GM12891 (cell line): ENCODE measurements at regions not wholly inside any gene's neighbourhood (a gene's known extent, or its start where the extent isn't known, plus 50 kb on each side); places are given as distances from the start of the nearest gene placed in this dataset.
"Not testable (repeated sequence)": the region's sequence is repeated elsewhere in the genome, so short reads cannot be mapped to it uniquely, and the experiment has no call there.

ENCODE experiments used
- DNase-seq: peaks from one replicate; pipeline ENCODE4 v3.0.0; 2011; ENCODE audit warnings: low spot score; ENCODE audit not compliant: insufficient read length
- FAIRE-seq: peaks from 2 replicates; lab custom pipeline; 2011; peaks lifted over from hg19 to GRCh38; lab: Jason Lieb, UNC
- PAX5 ChIP-seq: IDR thresholded peaks from 2 replicates; pipeline ENCODE4 v1.6.1; 2011; ENCODE audit warnings: low read length, moderate library complexity, mild to moderate bottlenecking; ENCODE audit not compliant: insufficient read depth, severe bottlenecking
- POLR2A ChIP-seq: IDR thresholded peaks from 2 replicates; pipeline ENCODE4 v1.6.1; 2011; ENCODE audit warnings: low read depth, low read length, control low read depth
- POLR2AphosphoS5 ChIP-seq: IDR thresholded peaks from 2 replicates; pipeline ENCODE4 v1.6.1; 2011; ENCODE audit warnings: low read depth, low read length, control low read depth
- POU2F2 ChIP-seq: IDR thresholded peaks from 2 replicates; pipeline ENCODE4 v1.6.1; 2011; ENCODE audit warnings: low read depth, mild to moderate bottlenecking, control low read depth, low read length, moderate library complexity
- SPI1 ChIP-seq: IDR thresholded peaks from 2 replicates; pipeline ENCODE4 v1.6.1; 2011; ENCODE audit warnings: low read depth, low read length, control low read depth
- TAF1 ChIP-seq: IDR thresholded peaks from 2 replicates; pipeline ENCODE4 v1.6.1; 2011; ENCODE audit warnings: low read depth, low read length, control low read depth

GRCh38 chr1:60809204-60809980 lies 273.0 kb upstream of the NFIA start:
- no peak for TF ChIP-seq SPI1
- TF ChIP-seq POLR2AphosphoS5: no peak
- TF ChIP-seq PAX5: no peak
- TF ChIP-seq POLR2A: no peak
- TF ChIP-seq POU2F2: no peak
- TF ChIP-seq TAF1: no peak
- FAIRE-seq (no peak), DNase-seq (no peak)

DNA sequence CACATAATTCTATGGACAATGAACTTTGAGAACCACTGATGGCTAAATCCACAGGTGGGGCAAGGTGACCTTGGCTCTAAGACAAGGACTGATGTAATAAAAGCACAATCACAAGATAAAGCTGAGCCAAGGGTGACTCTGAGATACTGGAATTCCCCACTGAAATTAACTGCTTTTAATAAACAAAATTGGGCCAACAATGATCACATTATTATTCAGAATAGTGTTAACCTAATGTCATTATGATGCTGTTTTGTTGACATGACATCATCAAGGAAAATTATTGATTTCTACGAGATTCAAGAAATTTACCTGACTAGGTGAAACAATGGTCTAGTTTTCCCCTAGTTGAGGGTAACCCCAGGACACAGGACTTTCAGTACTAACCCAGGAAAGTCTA lies 273.7 kb upstream of the NFIA start:
- TF ChIP-seq TAF1 (no peak), POLR2A (no peak), PAX5 (no peak), POU2F2 (no peak), POLR2AphosphoS5 (no peak), SPI1 (no peak)
- no peak for DNase-seq
- FAIRE-seq: no peak

GRCh38 chr1:60802884-60803283 lies 279.5 kb upstream of the NFIA start:
- TF ChIP-seq TAF1: no peak
- TF ChIP-seq POLR2AphosphoS5: no peak
- TF ChIP-seq PAX5: no peak
- no peak for TF ChIP-seq POU2F2
- no peak for TF ChIP-seq SPI1
- TF ChIP-seq POLR2A: no peak
- no peak for DNase-seq
- no peak for FAIRE-seq

GRCh38 chr1:60797351-60797750 lies 285.0 kb upstream of the NFIA start:
- FAIRE-seq: no peak
- DNase-seq: no peak
- TF ChIP-seq TAF1 (no peak), POLR2AphosphoS5 (no peak), POU2F2 (no peak), PAX5 (no peak), SPI1 (no peak), POLR2A (no peak)

- FAIRE-seq (no peak), DNase-seq (no peak)
- TF ChIP-seq POLR2A (no peak), SPI1 (no peak), POU2F2 (no peak), POLR2AphosphoS5 (no peak), TAF1 (no peak), PAX5 (no peak)
These were observed 291.1 kb upstream of the NFIA start for GRCh38 chr1:60791226-60791625.

DNA sequence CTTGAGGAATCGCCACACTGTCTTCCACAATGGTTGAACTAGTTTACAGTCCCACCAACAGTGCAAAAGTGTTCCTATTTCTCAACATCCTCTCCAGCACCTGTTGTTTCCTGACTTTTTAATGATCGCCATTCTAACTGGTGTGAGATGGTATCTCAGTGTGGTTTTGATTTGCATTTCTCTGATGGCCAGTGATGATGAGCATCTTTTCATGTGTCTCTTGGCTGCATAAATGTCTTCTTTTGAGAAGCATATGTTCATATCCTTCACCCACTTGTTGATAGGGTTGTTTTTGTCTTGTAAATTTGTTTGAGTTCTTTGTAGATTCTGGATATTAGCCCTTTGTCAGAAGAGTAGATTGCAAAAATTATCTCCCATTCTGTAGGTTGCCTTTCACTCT lies 309.3 kb upstream of the NFIA start:
- not testable (repeated sequence) for DNase-seq, FAIRE-seq

GRCh38 chr1:60769082-60769481 lies 313.3 kb upstream of the NFIA start:
- no peak for TF ChIP-seq TAF1
- TF ChIP-seq POU2F2: no peak
- no peak for TF ChIP-seq POLR2AphosphoS5
- TF ChIP-seq POLR2A: no peak
- TF ChIP-seq SPI1: no peak
- no peak for TF ChIP-seq PAX5
- DNase-seq (no peak), FAIRE-seq (no peak)

GRCh38 chr1:60765204-60765603 lies 317.2 kb upstream of the NFIA start:
- TF ChIP-seq TAF1: no peak
- no peak for TF ChIP-seq POLR2AphosphoS5
- TF ChIP-seq PAX5: no peak
- TF ChIP-seq SPI1: no peak
- no peak for TF ChIP-seq POU2F2
- no peak for TF ChIP-seq POLR2A
- no peak for FAIRE-seq
- peak; percentile 16 for DNase-seq

GRCh38 chr1:60764489-60764888 lies 317.9 kb upstream of the NFIA start:
- TF ChIP-seq POU2F2 (no peak), SPI1 (no peak), POLR2AphosphoS5 (no peak), POLR2A (no peak), PAX5 (no peak), TAF1 (no peak)
- FAIRE-seq: no peak

DNA sequence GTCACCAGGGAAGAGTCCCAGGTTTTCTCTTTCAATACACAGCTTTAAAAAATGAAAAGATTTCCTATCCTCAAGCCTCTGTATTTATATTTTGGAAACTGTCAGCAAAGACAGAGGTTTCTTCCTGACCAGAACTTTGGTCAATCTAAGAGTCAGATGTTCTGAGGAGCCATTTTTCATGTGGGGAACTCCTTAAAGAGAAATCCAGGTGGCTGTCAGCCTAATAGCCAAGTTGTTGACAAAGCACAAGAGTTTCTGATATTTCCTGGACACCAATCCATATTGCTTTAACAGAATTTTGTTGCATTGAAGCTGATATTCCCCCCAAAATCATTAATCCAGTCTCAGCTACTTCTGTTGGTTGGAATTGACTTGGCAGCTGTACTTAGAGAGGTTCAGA lies 318.6 kb upstream of the NFIA start:
- no peak for TF ChIP-seq POLR2A
- no peak for TF ChIP-seq PAX5
- TF ChIP-seq SPI1: no peak
- no peak for TF ChIP-seq POLR2AphosphoS5
- TF ChIP-seq TAF1: no peak
- TF ChIP-seq POU2F2: no peak
- FAIRE-seq (no peak), DNase-seq (no peak)

More at GRCh38 chr1:60764489-60764888, 317.9 kb upstream of the NFIA start:
- no peak for DNase-seq
